GM18499 (cell line): ENCODE measurements at regions not wholly inside any gene's neighbourhood (a gene's known extent, or its start where the extent isn't known, plus 50 kb on each side); places are given as distances from the start of the nearest gene placed in this dataset.

Experiments
- ATAC-seq: cut with Tn5 transposase; IDR thresholded peaks from one replicate; pipeline ENCODE4 v1.9.1; 2021; ENCODE audit warnings: moderate number of reproducible peaks; ENCODE audit not compliant: insufficient read depth, unreplicated experiment

DNA sequence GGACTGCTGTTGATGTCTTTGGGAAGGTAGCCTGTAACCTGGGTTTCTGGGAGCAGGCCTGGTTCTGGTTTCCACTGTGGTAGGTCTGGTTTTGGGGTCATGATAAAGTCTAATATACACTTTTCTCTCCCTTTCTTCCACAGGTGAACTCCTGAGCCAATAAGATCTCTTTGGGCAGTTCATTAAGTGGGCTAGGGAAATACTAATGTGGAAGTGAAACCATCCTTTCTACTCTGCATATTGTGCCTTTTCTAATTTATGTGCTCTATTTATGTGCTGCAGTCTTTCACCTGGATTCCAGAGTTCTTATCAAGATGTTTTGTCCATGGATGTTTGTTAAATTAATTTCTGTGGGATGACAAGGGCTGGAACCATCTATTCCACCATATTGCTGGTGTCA is 165.7 kb upstream of the PTPRK start:
- no peak for ATAC-seq

DNA sequence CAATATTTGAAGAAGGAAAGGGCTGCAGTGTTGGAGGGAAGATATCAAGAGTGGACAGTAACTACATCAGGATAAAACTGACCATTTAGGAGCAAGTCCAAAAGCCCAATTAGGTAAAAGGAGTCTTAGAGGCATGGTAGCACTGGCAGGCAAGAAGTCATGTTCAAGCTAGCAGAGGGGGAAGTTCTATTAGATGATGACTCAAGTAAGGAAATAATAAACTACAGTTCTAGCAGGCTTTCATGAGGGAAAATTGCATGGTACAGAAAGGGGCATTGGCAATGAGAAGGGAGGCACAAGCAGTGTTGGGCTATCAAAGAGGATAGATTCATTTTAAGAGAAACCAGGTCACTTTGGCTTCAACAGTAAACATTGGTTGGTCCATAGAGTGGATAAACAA is 156.1 kb upstream of the PTPRK start:
- no peak for ATAC-seq

DNA sequence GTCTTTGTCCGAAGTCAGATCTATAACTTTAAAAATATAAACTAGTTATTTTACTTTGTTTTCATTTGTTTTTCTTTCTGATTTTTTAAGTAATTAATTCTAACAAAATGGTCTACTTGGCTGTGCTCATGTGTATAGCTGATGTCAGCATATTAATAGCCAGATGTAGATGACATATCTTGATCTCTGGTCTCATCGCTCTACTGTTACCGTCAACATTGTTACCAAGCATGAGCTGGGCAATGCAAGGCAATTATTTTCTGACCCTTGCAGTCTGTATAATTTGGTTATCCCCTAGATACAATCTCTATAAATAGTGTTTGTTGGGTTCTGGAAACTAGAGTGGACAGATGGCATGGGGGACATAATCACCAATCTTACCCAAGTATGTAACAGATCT is 151.6 kb upstream of the PTPRK start:
- no peak for ATAC-seq

DNA sequence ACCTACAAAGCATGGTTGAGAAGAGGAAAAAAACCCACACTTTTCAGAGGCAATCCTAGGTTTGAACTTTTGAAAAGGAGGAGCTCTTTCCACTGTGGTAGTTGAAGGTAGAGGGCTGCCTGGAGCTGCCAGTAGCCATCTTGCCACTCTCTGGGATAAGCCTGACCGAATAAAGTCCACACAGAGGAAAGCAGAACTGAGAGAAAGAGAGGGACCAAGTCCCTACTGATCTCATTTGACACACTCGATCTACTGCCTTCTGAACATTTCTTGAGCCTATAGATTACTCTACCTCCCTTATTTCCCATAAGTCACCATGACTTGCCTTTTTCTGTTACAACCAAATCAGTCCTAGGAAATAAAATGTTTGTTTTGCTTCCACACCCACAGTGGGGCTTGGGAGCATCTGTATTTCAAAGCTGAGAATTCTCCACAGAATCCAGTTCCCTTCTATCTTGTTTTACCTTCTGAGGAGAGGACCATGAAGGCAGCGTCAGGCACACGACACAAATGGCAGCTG is 147.0 kb upstream of the PTPRK start:
- no peak for ATAC-seq

DNA sequence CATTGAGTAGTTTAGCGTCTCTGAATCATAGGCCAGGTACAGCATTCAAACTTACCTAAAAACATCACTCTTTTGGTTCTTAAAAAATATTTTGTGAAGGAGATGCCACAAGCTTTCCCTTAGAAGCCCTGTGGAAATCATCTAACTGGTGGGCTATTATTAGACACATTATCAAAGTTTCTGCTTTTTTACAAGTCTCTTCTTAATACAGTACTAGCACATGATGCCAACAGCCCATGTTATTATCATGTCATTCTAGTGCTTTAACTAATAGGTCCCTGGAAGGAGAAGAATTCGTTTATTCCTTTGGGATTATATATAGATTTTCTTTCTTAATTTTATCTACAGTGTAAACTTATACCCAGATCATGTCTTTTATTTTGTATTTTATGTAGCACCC is 146.0 kb upstream of the PTPRK start:
- no peak for ATAC-seq

DNA sequence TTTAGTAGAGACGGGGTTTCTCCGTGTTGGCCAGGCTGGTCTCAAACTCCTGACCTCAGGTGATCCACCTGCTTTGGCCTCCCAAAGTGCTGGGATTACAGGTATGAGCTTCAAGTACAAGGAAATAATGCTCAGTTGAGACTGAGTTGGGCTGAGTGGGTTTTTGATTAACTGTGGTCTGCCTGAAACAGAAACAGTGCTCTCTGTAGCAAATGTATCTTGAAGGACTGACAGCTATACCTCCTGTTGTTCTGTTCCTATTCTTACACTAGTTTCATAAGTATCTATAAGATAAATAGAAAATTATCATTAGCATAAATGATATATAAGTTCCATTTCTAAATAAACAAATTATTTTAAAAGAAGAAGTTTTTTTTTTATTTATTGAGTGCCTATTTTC is 142.8 kb upstream of the PTPRK start:
- ATAC-seq, result no peak

DNA sequence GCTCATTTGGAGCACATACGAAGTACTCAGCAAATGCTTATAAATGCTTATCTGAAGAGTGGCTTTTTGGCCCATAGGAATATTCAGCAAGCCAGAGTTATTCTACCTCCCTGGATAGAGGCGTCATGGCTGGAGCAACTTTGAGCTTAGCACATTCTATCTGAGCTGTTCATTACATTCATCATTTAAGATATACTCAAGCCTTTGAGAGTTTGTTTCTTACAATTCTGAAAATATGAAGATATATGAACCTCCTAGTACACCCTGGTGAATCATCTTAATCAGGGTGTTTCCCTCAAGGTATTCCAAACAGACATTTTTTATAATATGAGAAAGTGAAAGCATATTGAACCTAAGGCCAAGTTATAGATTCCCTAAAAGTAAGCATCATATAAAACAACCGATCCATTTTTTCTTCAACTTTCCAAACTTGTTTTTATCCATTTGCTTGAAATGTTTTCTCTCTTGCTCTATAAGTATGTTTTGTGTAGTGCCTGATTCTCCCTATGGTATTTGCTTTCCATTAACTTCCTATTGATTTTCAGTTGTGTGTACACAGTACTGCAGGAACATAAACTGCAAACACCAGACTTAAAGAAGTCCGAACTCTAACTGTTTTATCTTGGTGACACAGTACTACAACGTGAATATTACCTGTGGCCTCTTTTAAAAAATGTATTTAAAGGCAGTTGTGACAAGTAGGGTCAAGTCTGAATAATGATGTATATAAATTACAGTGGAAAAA is 139.7 kb upstream of the PTPRK start:
- ATAC-seq, result no peak

DNA sequence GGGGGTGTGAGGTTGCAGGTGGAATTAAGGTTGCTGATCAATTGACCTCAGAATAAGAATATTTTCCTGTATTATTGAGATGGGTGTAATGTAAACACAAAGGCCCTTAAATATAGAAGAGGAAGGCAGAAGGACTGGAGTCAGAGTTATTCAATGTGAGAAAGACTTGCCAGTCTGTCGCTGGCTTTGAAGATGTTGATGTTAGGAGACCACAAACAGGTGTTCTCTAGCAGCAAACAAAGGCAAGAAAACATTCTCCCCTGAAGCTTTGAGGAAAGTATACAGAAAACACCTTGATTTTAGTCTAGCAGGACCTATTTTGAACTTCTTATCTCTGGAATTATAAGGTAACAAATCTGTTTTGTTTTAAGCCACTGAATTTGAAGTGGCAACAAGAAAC is 138.9 kb upstream of the PTPRK start:
- ATAC-seq, result no peak

DNA sequence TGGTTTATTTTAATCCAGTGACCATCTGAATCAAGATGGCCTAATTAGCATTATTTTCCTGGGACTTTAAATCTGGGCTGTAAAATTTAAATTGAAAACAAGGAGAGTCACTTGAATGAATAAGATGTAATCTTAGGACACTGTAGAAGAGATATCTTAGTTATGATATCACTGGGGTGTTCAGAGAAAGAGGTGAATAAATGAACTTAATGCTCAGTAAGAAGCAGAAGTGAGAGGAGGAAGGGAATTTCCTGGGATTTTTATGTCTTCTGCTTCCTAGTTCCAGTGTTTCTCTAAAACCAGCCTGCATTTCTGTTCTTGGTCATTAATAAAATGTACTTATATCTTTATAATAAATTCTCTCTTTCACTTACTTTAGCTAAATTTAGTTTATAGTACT is 136.8 kb upstream of the PTPRK start:
- ATAC-seq, result peak; percentile 40

DNA sequence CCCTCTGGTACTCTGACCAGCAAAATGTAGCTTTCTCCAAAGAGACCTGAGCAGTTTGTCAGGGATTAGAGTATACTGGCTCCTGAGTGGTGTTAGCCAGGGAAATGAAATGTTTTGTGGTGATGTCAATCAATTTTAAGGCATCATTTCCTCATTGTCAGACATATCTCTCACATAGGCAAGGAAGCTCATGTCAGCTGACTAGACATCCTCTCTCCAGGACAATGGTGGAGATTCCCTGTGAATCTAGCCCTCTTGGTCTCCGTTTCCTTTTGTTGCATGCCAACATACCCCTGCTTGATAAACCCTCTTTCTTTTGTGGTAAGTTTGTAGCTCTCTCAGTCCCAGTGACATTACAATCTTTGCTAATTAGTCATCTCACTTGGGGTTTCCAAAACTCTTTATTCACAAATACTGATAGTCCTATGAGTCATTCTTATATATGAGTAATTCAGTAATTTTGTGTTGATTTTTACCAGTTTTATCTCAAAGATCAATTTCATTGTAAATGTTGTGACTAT is 135.6 kb upstream of the PTPRK start:
- ATAC-seq, result peak; percentile 82

DNA sequence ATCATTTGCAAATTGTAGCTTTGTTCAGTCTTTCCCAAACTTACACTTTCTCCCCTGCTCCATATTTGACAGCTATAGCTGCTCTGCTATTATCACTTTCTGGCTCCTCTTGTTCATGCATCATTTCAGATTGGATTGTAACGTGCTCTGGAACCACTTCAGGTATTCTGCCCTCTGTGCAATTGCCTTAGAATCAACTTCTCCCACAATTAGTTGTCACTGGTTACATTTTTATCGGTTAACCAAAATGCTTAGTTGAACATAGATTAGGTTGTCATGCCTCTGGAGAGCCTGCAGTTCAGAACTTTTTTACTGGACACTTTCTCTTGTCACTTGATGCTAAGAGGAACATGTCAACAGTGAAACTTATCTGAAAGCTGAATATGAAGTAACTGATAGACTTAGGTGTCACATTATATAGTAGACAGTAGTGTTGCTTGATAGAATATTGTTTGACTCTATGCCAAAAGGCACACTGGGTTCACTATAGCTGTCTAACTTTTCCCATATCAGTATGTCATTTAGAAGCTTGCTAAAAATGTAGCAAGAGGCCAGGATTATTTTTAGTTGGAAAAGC is 127.7 kb upstream of the PTPRK start:
- ATAC-seq, result no peak

DNA sequence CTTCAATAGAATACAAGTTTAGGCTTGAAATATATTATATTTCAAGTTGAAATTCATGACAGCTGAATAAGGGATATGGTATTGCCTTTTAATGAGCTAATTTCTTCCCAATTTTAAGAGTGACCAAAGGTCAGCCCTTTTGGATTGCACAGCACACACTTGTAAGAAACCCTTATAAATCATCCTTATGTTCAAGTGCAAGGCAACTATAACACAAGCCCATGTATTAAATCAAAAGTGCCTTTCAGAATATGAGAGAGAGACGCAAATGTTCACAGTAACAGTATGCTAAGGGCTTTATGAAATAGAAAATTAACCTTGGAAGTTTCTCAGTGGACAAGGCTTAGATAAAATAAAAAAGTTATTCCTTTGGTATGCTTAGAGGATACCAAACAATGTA is 121.7 kb upstream of the PTPRK start:
- ATAC-seq, result no peak

DNA sequence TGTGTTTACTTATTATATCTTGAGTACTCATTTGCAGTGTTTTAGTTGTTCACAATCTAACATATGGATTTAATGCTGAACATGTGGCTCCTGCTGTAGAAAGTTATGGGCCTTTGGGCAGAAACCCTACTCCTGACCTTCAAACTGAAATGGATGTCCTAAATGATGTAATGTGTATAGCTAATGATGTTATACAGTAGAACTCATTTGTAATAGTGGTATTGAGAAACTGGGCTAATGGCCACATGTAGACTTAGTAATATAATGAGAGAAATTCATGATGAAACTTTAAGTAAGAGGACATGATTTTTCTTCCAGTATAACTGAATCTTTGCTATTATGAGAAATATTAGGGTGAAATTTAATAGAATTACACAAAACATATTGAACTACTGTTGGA is 121.3 kb upstream of the PTPRK start:
- no peak for ATAC-seq

DNA sequence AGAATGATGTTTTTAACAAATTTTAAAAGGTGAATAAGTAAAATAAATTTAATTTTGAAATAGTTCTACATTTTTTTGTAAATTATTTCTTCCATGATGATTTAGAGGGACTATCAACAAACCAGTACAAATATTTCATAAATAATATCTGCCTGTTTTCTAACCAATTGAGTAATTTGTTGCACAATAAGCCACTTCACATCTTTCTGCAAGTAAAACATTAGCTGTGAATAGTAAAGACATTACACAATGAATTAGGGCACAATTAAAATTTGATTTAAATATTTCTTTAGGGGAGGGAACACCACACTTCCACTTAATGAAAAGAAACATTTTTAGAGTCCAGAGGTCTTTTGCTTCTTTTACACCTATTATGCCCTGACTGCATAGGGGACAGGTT is 118.4 kb upstream of the PTPRK start:
- no peak for ATAC-seq

DNA sequence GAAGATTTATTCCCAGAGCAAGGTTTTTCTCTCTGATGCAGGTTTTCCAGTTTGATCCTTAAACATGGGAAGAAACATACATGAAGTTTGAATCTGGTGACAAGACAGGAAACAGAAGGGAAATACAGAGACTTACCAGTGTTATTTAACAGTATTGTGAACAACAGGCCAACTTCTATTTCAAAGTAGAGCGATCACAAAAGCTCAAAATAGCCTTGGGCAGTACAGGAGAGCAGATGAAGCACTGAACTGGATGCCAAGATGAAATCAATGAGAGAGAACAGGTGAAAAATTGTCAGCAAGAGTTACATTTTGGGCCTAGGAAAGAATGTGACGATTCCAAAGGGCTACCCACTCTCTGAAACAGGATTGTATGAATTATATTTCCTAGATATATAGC is 114.8 kb upstream of the PTPRK start:
- ATAC-seq, result no peak

DNA sequence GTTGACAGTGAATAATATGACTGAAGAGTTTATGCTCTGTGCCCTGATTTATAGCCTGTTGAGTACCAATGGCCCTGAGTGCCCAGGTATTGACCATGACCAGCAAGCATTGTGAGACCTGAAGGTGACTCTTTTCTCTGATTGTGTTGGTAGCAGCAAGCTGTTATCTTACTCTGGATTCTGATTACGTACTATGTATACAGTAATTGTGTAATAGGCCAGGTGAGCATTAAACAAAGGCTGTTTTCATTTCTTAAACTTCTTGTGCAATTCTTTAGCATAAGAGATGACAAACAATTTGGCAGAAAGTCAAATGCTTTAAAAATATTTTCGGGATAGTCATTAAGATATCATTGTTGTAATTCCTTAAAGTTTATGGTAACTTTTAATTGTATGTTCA is 111.7 kb upstream of the PTPRK start:
- ATAC-seq, result no peak

DNA sequence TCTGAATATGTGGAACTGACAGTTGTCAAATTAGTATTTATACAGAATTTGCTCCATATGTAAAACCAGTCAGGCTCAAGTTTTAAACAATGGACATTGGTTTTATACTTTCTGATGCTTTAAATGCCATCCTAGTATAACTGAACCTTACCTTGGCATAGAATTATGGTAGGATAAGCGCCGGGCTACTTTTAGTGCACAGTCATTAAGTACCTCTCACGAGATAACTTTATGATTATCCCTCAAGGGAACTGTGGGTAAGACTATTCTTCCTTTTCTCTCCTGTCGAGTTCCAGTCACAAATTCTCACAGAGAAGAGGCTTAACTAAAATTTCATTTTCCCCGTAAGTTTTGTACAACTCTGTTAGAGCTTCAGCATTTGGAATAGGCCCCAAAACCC is 110.6 kb upstream of the PTPRK start:
- no peak for ATAC-seq

DNA sequence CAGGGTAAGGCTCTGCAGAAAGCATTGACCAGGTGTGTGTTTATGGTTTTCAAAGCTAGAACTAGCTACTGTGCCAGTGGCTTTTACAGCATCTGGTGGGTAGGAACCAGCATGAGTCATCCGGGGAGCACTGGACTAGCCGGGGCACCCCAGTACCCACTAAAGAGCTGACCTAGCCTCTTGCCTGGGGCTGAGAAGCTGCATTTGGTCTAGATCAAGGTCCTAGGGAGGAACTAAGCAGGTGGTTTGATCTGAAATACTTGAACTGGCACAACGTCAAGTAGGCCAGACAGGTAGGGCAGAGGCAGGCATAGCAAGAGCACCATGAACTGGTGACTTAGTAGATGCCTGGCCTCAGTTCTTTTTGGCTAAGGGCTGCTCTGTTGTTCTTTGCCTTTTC is 109.8 kb upstream of the PTPRK start:
- no peak for ATAC-seq

DNA sequence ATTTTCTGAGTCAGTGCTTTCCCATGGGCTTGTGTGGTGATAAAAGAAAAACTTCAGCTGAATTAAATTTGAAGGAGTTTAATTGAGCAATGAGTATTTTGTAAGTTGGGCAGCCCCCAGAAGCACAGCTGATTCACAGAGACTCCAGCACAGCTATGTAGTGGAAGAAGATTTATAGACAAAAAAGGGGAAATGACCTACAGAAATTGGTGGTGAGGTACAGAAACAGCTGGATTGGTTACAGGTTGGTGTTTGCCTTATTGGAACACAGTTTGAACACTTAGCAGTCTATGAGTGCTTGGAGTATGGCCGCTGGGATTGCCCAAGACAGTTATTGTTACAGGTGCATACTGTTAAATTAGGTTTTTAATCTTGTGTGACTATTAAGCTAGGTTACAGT is 96.9 kb upstream of the PTPRK start:
- ATAC-seq, result no peak

DNA sequence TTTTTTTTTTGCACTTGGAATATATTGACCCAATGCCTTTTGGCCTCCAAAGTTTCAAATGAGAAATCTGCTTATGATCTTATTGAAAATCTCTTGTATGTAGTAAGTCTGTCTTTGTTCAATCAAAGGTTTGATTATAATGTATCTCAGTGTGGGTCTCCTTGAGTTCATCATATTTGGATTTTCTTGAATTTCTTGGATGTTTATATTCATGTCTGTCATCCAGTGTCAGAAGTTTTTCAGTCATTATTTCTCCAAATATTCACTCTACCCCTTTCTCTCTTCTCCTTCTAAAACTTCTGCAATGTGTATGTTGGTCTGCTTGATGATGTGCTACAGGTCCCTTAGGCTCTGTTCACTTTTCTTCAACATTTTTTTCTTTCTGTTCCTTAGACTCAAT is 95.9 kb upstream of the PTPRK start:
- no peak for ATAC-seq

DNA sequence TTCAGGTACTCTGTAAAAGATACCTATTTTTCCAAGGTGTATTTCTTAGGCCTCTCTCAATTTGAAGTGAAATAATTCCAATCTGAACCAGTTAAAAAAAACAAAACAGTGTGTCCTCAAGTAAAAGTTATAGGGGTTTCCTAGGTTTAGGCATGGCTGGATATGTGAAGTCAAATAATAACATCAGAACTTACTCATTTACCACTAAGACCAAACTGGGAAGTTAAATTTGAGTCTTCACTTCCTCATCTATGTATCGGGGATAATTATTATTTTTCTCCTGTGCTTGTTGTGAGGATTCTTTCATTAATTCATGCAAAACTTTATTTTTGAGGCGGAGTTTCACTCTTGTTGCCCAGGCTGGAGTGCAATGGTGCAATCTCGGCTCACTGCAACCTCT is 86.2 kb upstream of the PTPRK start:
- no peak for ATAC-seq

DNA sequence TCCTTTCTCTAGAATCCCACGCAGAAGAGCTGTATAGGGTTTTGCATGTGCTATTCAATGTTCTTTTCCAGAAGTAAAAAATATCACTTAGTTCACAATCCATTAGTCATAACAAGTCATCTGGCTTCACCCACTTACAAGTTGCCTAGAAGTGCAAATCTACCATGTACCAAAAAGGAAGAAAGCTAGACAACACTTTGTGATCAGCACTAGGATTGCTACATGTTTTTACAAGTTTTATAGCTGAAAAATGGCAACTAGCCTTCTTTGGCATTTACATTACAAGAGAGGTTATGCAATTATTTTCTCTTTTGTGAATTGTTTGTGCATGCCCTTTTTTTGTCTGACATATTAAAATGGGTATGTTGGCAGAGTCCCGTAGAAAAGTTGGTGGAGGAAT is 85.6 kb upstream of the PTPRK start:
- no peak for ATAC-seq
